ENCODE measurements at regions not wholly inside any gene's neighbourhood (a gene's known extent, or its start where the extent isn't known, plus 50 kb on each side); places are given as distances from the start of the nearest gene placed in this dataset.
"Not testable (repeated sequence)": the region's sequence is repeated elsewhere in the genome, so short reads cannot be mapped to it uniquely, and the experiment has no call there.

GRCh38 chr1:80384083-80384830, 1377.7 kb upstream of the ADGRL4 start:
- DNase-seq (ENCODE audit: insufficient read length, low spot score): no peak
- TF ChIP-seq POLR2A (IDR thresholded peaks at IDR 0.05; ENCODE audit: low read depth, low read length): no peak
- FAIRE-seq: no peak

GRCh38 chr1:80375662-80376061, 1369.1 kb upstream of the ADGRL4 start:
- DNase-seq (ENCODE audit: insufficient read length, low spot score) (peak; percentile 19), FAIRE-seq (peak; percentile 97)
- TF ChIP-seq POLR2A (IDR thresholded peaks at IDR 0.05; ENCODE audit: low read depth, low read length): no peak

GRCh38 chr1:80375109-80375508, 1368.6 kb upstream of the ADGRL4 start:
- no peak for DNase-seq (ENCODE audit: insufficient read length, low spot score)
- peak; percentile 69 for FAIRE-seq
- TF ChIP-seq POLR2A (IDR thresholded peaks at IDR 0.05; ENCODE audit: low read depth, low read length): no peak

GRCh38 chr1:80369780-80370179, 1363.2 kb upstream of the ADGRL4 start:
- TF ChIP-seq POLR2A (IDR thresholded peaks at IDR 0.05; ENCODE audit: low read depth, low read length): no peak
- DNase-seq (ENCODE audit: insufficient read length, low spot score) (no peak), FAIRE-seq (peak; percentile 6)

GRCh38 chr1:80367058-80367457, 1360.5 kb upstream of the ADGRL4 start:
- TF ChIP-seq POLR2A (IDR thresholded peaks at IDR 0.05; ENCODE audit: low read depth, low read length): no peak
- FAIRE-seq (no peak), DNase-seq (ENCODE audit: insufficient read length, low spot score) (no peak)

- no peak for TF ChIP-seq POLR2A (IDR thresholded peaks at IDR 0.05; ENCODE audit: low read depth, low read length)
- DNase-seq (ENCODE audit: insufficient read length, low spot score) (no peak), FAIRE-seq (no peak)
Measured at GRCh38 chr1:80365359-80366021, 1359.0 kb upstream of the ADGRL4 start.

GRCh38 chr1:80363689-80364475, 1357.4 kb upstream of the ADGRL4 start:
- no peak for TF ChIP-seq POLR2A (IDR thresholded peaks at IDR 0.05; ENCODE audit: low read depth, low read length)
- DNase-seq (ENCODE audit: insufficient read length, low spot score) (no peak), FAIRE-seq (peak; percentile 30)

- FAIRE-seq (no peak), DNase-seq (ENCODE audit: insufficient read length, low spot score) (no peak)
- TF ChIP-seq POLR2A (IDR thresholded peaks at IDR 0.05; ENCODE audit: low read depth, low read length): no peak
Measured at GRCh38 chr1:80359666-80360065, 1353.1 kb upstream of the ADGRL4 start.

- no peak for DNase-seq (ENCODE audit: insufficient read length, low spot score)
- FAIRE-seq: no peak
Measured at GRCh38 chr1:80349218-80349617, 1342.7 kb upstream of the ADGRL4 start.

GRCh38 chr1:80341021-80341420, 1334.5 kb upstream of the ADGRL4 start:
- TF ChIP-seq POLR2A (IDR thresholded peaks at IDR 0.05; ENCODE audit: low read depth, low read length): no peak
- FAIRE-seq (no peak), DNase-seq (ENCODE audit: insufficient read length, low spot score) (no peak)

More at GRCh38 chr1:80349218-80349617, 1342.7 kb upstream of the ADGRL4 start:
- no peak for TF ChIP-seq POLR2A (IDR thresholded peaks at IDR 0.05; ENCODE audit: low read depth, low read length)

- FAIRE-seq (no peak), DNase-seq (ENCODE audit: insufficient read length, low spot score) (no peak)
- TF ChIP-seq POLR2A (IDR thresholded peaks at IDR 0.05; ENCODE audit: low read depth, low read length): no peak
Measured at GRCh38 chr1:80318108-80318507, 1311.6 kb upstream of the ADGRL4 start.

GRCh38 chr1:80310703-80311245, 1304.2 kb upstream of the ADGRL4 start:
- FAIRE-seq (no peak), DNase-seq (ENCODE audit: insufficient read length, low spot score) (no peak)
- no peak for TF ChIP-seq POLR2A (IDR thresholded peaks at IDR 0.05; ENCODE audit: low read depth, low read length)

- no peak for TF ChIP-seq POLR2A (IDR thresholded peaks at IDR 0.05; ENCODE audit: low read depth, low read length)
- DNase-seq (ENCODE audit: insufficient read length, low spot score) (no peak), FAIRE-seq (no peak)
Measured at GRCh38 chr1:80305466-80305865, 1298.9 kb upstream of the ADGRL4 start.

GRCh38 chr1:80293818-80294217, 1287.3 kb upstream of the ADGRL4 start:
- FAIRE-seq (no peak), DNase-seq (ENCODE audit: insufficient read length, low spot score) (no peak)
- TF ChIP-seq POLR2A (IDR thresholded peaks at IDR 0.05; ENCODE audit: low read depth, low read length): no peak

GRCh38 chr1:80288750-80289149, 1282.2 kb upstream of the ADGRL4 start:
- not testable (repeated sequence) for FAIRE-seq; DNase-seq (ENCODE audit: insufficient read length, low spot score)
